CD4-positive, alpha-beta T cell treated with Interleukin-4 for 4 hours (primary cell): ENCODE measurements at regions not wholly inside any gene's neighbourhood (a gene's known extent, or its start where the extent isn't known, plus 50 kb on each side); places are given as distances from the start of the nearest gene placed in this dataset.

Source experiments
- DNase-seq: peaks from one replicate; pipeline ENCODE4 v3.0.0-alpha.2; 2020

DNA sequence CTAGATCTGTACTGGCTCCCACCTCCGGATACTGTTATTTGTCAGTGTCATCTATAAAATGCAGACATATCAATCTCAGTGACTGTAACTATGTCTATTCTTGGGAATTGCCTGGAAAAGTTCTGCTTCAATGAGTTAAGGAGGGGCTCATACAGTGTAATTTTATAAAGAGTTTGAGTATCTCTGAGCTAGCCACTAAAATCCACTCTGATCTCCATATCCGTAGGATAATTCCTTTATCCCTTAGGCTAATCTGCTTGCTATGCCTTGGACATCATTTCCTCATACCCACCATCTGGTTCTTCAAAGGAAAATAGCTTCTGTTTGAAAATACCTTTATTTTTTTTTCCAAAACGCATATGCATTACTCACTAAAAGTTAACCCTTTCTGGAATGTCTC lies 863.2 kb downstream of the SUCLG1 start:
- no peak for DNase-seq

- DNase-seq: no peak
Measured at GRCh38 chr2:83595121-83595690, 863.9 kb downstream of the SUCLG1 start.

GRCh38 chr2:83594241-83595120 lies 864.6 kb downstream of the SUCLG1 start:
- no peak for DNase-seq

DNA sequence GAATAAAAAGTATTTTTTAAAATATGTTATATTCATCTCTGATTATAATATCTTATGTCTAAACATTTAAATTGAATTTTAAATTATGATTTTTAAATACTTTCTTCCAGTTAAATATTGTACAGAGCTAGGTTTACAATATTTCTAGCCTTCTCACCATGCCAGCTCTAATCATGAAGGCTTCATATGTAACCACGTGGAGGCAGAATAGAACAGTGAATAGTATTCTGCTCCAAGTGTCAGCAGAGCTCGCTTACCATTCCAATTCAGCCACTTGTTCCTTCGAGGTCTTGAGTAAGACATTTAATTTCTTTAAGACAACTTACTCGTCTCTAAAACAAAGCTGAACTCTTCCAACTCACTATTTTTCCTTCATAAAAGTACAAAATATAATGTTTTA lies 871.8 kb downstream of the SUCLG1 start:
- no peak for DNase-seq

DNA sequence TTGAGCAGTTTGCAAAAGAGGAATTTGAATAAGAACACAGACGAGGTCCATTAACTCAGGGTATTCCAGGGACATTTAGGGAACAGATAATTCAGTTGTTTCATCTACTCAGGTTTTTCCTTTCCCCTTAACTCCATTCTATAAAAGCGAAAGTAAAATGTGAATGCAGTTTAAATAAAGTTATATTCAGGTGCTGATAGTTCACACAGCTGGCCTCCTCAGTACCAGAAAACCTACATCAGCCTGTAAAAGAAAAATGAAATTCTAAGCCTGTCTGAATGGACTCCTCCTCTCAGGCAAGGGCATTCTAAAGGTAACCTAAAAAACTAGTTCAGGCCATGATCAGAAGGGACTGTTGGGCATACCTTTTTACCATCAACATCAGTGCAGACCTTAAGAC lies 873.8 kb downstream of the SUCLG1 start:
- no peak for DNase-seq

DNA sequence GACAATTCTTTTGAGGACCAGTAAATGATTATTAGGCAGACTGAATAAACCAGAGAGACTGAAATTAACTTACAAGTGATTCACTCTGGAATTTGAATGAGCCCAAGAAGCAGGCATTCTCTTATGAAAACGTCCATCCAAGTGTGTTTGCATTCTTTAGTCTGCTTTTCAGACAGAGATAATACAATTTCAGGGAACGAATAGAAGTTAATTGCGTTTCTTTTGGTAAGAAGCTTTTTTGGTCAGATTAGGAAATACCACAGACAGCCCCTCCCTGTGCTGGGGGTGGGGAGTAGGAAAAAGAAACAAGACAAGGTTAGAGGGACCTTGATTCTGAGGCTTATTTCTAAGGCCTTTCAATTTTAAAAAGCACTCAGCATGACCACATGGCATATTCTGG lies 874.4 kb downstream of the SUCLG1 start:
- DNase-seq: no peak

GRCh38 chr2:83582589-83582988 lies 876.5 kb downstream of the SUCLG1 start:
- no peak for DNase-seq

DNA sequence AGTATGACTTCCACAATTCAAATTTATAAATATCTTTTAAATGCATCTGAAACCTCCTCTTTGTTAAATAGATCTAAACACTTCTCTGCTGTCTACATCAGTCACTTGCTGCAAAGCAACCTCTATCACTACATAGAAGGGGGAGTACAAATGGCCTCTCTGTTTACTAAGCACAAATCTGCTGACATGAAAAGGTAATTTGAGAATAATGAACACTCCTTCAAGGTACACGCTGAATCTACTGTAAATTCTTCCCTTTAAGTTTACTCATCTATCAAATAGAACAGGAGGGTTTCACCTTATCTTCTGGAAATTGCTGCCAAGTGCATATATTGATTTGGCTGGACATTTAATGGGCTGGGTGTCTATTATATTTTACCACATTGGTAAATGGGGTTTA lies 879.6 kb downstream of the SUCLG1 start:
- DNase-seq: no peak

DNA sequence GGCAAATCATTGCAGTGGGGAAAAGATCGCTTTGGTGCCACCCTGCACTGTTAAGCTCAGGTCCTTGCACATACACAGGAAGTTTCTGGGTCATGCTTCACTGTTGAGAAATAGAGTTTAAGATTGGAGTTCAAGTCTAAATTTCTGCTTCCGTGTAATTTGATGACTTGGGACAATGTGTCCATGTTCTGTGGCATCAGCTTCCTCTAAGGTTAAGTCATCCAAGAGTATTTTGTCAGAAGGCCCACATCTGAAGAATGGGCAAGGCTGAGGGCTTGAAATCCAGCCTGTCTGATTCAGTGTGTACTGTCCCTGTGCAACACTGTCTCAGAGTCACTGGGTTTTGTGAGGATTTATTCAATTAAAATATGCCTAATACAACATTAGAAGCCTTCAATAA lies 880.7 kb downstream of the SUCLG1 start:
- DNase-seq: no peak

- no peak for DNase-seq
Measured at GRCh38 chr2:83574614-83575013, 884.5 kb downstream of the SUCLG1 start.

GRCh38 chr2:83573060-83573459 lies 886.0 kb downstream of the SUCLG1 start:
- no peak for DNase-seq

GRCh38 chr2:83572400-83572799 lies 886.7 kb downstream of the SUCLG1 start:
- DNase-seq: no peak

- no peak for DNase-seq
Measured at GRCh38 chr2:83567551-83567950, 891.5 kb downstream of the SUCLG1 start.

DNA sequence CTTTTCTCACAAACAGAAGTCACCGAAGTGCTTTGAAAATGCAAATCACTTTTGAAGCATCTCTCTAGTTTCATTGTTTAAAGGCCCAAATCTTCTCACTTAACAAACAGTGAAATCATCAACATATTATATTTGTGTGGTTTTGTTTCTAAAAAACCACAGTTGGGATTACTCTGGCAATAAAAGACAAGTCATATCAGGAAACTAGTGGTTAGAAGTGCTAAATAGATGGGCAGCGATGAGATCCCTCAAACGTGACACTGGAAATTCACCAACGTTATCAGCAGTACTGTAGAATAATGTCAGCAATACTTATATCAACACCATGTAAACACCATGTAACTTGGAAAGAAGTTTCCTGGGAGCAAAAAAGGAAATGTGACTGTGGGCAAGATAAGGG lies 893.5 kb downstream of the SUCLG1 start:
- no peak for DNase-seq

GRCh38 chr2:83565181-83565580 lies 893.9 kb downstream of the SUCLG1 start:
- no peak for DNase-seq

DNA sequence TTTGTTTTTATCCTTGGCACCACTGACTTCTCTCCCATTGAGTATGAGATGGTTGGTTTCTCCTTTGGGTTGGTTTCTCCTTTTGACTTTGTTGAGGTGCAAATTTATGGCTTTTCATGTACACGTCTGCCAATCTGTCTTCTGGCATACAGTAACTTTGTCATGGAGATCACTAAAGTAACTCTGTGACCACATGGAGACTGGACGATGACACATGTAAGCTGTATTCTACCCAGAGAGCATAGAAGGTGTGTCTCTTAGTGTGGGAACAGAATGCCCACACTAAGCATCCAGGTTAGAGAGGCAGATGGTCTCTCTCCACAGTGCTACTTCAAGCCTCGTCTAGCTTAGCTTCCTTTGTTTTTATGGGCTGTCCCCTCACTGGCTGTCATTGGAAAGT lies 897.5 kb downstream of the SUCLG1 start:
- no peak for DNase-seq

- no peak for DNase-seq
Measured at GRCh38 chr2:83536556-83536955, 922.5 kb downstream of the SUCLG1 start.

- no peak for DNase-seq
Measured at GRCh38 chr2:83534416-83534815, 924.7 kb downstream of the SUCLG1 start.

DNA sequence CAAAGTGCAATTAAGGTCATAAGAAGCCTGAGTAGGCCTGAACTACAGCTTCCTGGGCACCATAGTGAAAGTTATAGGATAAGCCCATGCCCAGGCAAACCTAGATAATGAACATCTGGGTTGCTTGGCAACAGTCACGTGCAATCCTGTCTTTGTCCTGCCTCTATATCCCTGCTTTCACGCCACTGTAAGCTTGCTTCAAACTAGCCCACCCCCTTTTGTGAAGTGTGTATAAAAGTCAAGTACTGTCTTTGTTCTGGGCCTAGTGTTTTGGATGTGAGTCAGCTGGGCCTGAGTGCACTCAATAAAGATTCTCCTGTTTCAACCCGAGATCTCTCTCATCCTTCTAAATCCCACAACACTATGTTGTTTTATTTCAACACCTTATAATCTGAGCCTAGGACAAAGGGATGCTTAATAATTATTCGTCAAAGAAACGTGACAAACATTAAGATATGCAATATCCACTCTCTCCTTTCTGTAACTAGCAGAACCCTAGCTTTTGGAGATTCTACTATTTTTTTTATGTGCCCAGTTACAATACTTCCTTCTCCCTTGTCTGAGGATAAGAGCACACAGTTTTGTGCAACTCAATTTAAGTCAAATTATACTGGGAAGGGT lies 927.8 kb downstream of the SUCLG1 start:
- DNase-seq: no peak

- no peak for DNase-seq
Measured at GRCh38 chr2:83528767-83529166, 930.3 kb downstream of the SUCLG1 start.

DNA sequence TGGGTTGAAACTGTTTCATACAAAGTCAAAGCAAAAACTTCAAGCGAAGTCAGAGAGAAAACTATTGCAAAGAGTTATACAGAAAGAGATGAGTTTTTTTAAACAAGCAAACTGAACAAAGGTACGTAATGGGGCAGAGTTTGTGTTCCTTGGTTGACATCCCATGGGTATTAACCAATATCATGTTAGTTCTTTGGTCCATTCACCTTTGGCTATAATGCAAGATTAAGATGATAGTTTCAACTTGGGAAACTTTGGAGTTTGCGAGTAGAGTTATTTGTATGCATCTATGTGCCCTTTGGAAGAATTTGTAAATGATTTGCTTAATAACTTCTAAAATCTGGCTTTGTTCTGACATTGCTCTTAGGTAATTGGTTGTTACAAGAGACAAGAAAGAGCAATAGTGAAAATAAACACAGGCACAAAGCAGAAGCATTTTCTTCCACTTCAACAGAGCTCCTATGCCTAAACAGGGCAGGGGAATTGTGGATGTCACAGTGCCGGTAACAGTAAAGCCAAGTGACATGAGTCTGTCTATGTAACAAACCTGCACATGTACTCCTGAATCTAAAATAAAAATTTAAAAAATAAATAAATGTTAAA lies 936.1 kb downstream of the SUCLG1 start:
- DNase-seq: no peak

GRCh38 chr2:83517727-83518368 lies 941.2 kb downstream of the SUCLG1 start:
- DNase-seq: no peak

GRCh38 chr2:83516503-83516902 lies 942.6 kb downstream of the SUCLG1 start:
- no peak for DNase-seq
